Lower lobe of right lung (tissue), 2 donors: ENCODE measurements at regions not wholly inside any gene's neighbourhood (a gene's known extent, or its start where the extent isn't known, plus 50 kb on each side); places are given as distances from the start of the nearest gene placed in this dataset.

Experiments
- ATAC-seq, 2 donors: fragments of 200-7000 bp; cut with Tn5 transposase; one replicate each; pipeline ENCODE4 v1.9.1; 2020 to 2022; ENCODE audit warnings: mild to moderate bottlenecking in 2 of 2, moderate library complexity in 2 of 2
- DNase-seq: peaks from one replicate; pipeline ENCODE4 v3.0.0-alpha.2; 2020
- H3K27ac ChIP-seq: fragments of 200-600 bp; one replicate; pipeline ENCODE4 v1.8.0; 2022
- H3K27me3 ChIP-seq: fragments of 200-600 bp; one replicate; pipeline ENCODE4 v1.8.0; 2022; ENCODE audit warnings: low read depth
- H3K36me3 ChIP-seq: fragments of 200-600 bp; one replicate; pipeline ENCODE4 v1.8.0; 2022; ENCODE audit warnings: mild to moderate bottlenecking
- H3K4me1 ChIP-seq: fragments of 200-600 bp; one replicate; pipeline ENCODE4 v1.8.0; 2022
- H3K4me3 ChIP-seq: fragments of 200-600 bp; one replicate; pipeline ENCODE4 v1.8.0; 2022; ENCODE audit warnings: mild to moderate bottlenecking
- H3K9me3 ChIP-seq: fragments of 200-600 bp; one replicate; pipeline ENCODE4 v1.8.0; 2022
- intact Hi-C: fragments of 100-400 bp; cut with DNase I; formaldehyde crosslinking; loops from one replicate; pipeline ENCODE4 v1.11.0; 2022
- TF ChIP-seq, protein P1 (sequence below): fragments of 200-600 bp; IDR thresholded peaks from one replicate; pipeline ENCODE4 v1.8.0; 2022; ENCODE audit warnings: antibody characterized with exemption, mild to moderate bottlenecking
- donor health status: DM: no; HTN: yes; CAD: no; lungs with severe emphysema.

- intact Hi-C loops, result no loop called here
- H3K9me3 ChIP-seq, result no peaks in the 10 kb centered on the region
- H3K27ac ChIP-seq, result no peak overlapping the region
Measured at GRCh38 chr13:31925079-31925478, 106.5 kb upstream of the FRY start.

GRCh38 chr13:31927219-31927653 is 104.3 kb upstream of the FRY start:
- no peak overlapping the region for H3K4me3 ChIP-seq
- no peaks in the 10 kb centered on the region for H3K27me3 ChIP-seq
- no peaks in the 10 kb centered on the region for H3K36me3 ChIP-seq
- no peak overlapping the region for H3K27ac ChIP-seq
- TF ChIP-seq, protein P1, sequence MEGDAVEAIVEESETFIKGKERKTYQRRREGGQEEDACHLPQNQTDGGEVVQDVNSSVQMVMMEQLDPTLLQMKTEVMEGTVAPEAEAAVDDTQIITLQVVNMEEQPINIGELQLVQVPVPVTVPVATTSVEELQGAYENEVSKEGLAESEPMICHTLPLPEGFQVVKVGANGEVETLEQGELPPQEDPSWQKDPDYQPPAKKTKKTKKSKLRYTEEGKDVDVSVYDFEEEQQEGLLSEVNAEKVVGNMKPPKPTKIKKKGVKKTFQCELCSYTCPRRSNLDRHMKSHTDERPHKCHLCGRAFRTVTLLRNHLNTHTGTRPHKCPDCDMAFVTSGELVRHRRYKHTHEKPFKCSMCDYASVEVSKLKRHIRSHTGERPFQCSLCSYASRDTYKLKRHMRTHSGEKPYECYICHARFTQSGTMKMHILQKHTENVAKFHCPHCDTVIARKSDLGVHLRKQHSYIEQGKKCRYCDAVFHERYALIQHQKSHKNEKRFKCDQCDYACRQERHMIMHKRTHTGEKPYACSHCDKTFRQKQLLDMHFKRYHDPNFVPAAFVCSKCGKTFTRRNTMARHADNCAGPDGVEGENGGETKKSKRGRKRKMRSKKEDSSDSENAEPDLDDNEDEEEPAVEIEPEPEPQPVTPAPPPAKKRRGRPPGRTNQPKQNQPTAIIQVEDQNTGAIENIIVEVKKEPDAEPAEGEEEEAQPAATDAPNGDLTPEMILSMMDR, result no peak
- peaks cover 21% of the 10 kb centered on the region for H3K4me1 ChIP-seq
- DNase-seq, result no peak
- ATAC-seq, result peak; percentile 66 to 78
- intact Hi-C loops, result no loop called here
- no peaks in the 10 kb centered on the region for H3K9me3 ChIP-seq

More at GRCh38 chr13:31925079-31925478, 106.5 kb upstream of the FRY start:
- H3K4me1 ChIP-seq, result peaks cover 18% of the 10 kb centered on the region
- H3K36me3 ChIP-seq, result no peaks in the 10 kb centered on the region
- no peaks in the 10 kb centered on the region for H3K27me3 ChIP-seq
- TF ChIP-seq, protein P1, result no peak
- DNase-seq, result no peak
- no peak overlapping the region for H3K4me3 ChIP-seq
- no peak for ATAC-seq

DNA sequence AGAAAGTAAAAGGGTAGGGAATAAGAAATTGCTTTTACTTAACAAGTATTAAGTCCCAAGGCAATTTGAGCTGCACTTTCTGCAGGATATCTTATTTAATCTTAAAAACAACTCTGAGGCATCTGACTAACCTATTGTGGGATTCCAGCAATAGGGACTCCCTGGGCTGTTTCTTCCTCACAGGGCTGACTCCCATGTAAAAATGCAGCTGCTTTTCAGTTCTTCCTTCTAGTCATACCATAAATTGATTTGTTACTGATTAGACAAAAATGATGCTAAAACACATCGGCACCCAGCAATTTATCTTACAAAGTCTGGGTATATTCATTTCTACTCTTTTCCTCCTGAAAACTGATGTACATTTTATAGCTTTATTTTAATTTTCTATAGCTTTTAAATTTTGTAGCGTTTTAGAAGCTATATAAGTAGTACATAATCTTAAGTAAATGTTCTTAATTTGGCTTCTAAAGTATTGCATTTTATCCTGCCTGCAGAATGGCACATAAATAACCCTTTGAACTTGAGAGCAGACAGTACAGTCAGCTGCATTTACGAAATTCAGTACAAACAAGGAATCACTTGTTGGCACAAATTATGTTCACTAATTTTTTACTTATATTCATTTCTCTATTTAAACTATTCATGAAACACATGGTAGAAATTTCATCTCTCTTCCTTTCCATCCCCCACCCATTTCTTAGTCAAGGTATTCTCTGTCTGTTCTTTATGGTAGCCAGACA is 102.4 kb upstream of the FRY start:
- DNase-seq (no peak), ATAC-seq (no peak)
- Histone ChIP-seq H3K9me3 (no peaks in the 10 kb centered on the region), H3K27ac (no peak overlapping the region), H3K36me3 (no peaks in the 10 kb centered on the region), H3K27me3 (no peaks in the 10 kb centered on the region), H3K4me1 (peaks cover 21% of the 10 kb centered on the region), H3K4me3 (no peak overlapping the region)
- intact Hi-C loops, result no loop called here
- TF ChIP-seq, protein P1, result no peak

GRCh38 chr13:31930490-31930889 is 101.1 kb upstream of the FRY start:
- Histone ChIP-seq H3K27ac (no peak overlapping the region), H3K36me3 (no peaks in the 10 kb centered on the region), H3K4me3 (no peak overlapping the region), H3K27me3 (no peaks in the 10 kb centered on the region), H3K4me1 (peaks cover 21% of the 10 kb centered on the region), H3K9me3 (no peaks in the 10 kb centered on the region)
- intact Hi-C loops, result no loop called here
- TF ChIP-seq, protein P1, result no peak
- DNase-seq (no peak), ATAC-seq (no peak)

DNA sequence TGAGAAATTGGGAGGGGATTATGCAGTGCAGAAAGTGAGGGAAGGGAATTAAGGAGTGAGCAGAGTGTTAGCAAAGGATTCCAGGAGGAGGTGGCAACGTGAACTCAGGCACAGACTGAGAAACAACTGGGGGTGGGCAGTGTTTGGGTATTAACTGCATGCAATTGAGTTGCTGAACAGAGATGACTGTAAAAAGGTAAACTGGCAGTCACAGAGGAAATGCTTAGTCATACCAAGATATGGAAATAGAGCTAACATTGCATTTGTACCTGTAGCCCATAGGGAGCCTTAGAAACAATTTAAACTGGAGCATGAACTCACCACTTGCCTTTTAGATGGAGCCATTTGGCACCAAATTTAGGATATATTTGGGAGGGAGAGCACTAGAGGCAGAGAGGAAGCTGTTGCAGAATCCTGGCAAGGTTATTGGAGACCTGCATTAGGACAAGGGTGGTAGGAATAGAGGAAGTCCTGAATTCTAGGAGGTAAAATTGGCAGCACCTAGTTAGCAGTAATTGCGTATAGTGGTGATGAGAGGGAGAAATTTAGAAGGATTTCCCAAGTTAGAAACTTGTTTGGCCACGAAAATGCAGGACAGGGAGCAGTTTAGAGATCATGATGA is 100.6 kb upstream of the FRY start:
- Histone ChIP-seq H3K9me3 (no peaks in the 10 kb centered on the region), H3K27ac (no peak overlapping the region), H3K36me3 (no peaks in the 10 kb centered on the region), H3K27me3 (no peaks in the 10 kb centered on the region), H3K4me1 (peaks cover 21% of the 10 kb centered on the region), H3K4me3 (no peak overlapping the region)
- intact Hi-C loops, result no loop called here
- DNase-seq (no peak), ATAC-seq (no peak)
- TF ChIP-seq, protein P1, result no peak
